HEK293 (cell line): ENCODE measurements at regions not wholly inside any gene's neighbourhood (a gene's known extent, or its start where the extent isn't known, plus 50 kb on each side); places are given as distances from the start of the nearest gene placed in this dataset.

Source experiments
- CTCF ChIA-PET: fragments of 350-600 bp; formaldehyde crosslinking; extraction: SDS; loops from one replicate; lab custom pipeline; 2021; ENCODE audit warnings: antibody characterized with exemption; lab: Yijun Ruan, JAX
- POLR2A ChIA-PET: fragments of 300-600 bp; formaldehyde crosslinking; extraction: SDS; loops from one replicate; lab custom pipeline; 2020; ENCODE audit warnings: antibody characterized with exemption, inconsistent platforms; lab: Yijun Ruan, JAX
- H3K27ac ChIP-seq: fragments of 200-500 bp; sonication (Bioruptor generic); 2 replicates; pipeline ENCODE4 v1.5.1; 2014; ENCODE audit warnings: low read depth, low read length, control low read depth, inconsistent platforms; ENCODE audit errors: extremely low read depth
- H3K36me3 ChIP-seq, 2 experiments: fragments of 200-500 bp in 1 of 2; sonication (Bioruptor generic) in 1 of 2; 1 replicate in 1 of 2; 2 replicates in 1 of 2; pipeline ENCODE4 v1.5.1; 2014 to 2017; ENCODE audit warnings: inconsistent platforms in 2 of 2, low read length in 2 of 2; ENCODE audit not compliant: control insufficient read depth in 2 of 2, insufficient read depth in 1 of 2
- H3K4me1 ChIP-seq: fragments of 200-500 bp; sonication (Bioruptor generic); 2 replicates; pipeline ENCODE4 v1.5.1; 2014; ENCODE audit warnings: mild to moderate bottlenecking, low read length, inconsistent platforms; ENCODE audit not compliant: control insufficient read depth, insufficient read depth
- H3K4me3 ChIP-seq: 2 replicates; pipeline ENCODE4 v1.5.1; 2011; ENCODE audit warnings: low read depth, mild to moderate bottlenecking, control low read depth, low read length, moderate library complexity
- H3K9me3 ChIP-seq: fragments of 200-500 bp; sonication (Bioruptor generic); 2 replicates; pipeline ENCODE4 v1.5.1; 2014; ENCODE audit warnings: low read depth, low read length, inconsistent platforms; ENCODE audit not compliant: control insufficient read depth, insufficient read depth
- BCL11A ChIP-seq: fragments of 450-650 bp; formaldehyde crosslinking; IDR thresholded peaks from 2 replicates; pipeline ENCODE4 v1.5.1; 2016; ENCODE audit warnings: low read depth, missing biosample characterization, missing genetic modification characterization
- HOXD13 ChIP-seq: sonication (generic); formaldehyde crosslinking; IDR thresholded peaks from 2 replicates; pipeline ENCODE4 v1.8.0; 2022; ENCODE audit warnings: missing genetic modification reagents, borderline replicate concordance
- PRDM2 ChIP-seq: fragments of 450-650 bp; formaldehyde crosslinking; IDR thresholded peaks from 2 replicates; pipeline ENCODE4 v1.5.1; 2016; ENCODE audit warnings: missing biosample characterization, missing genetic modification characterization, borderline replicate concordance
- ZFP3 ChIP-seq: fragments of 450-650 bp; formaldehyde crosslinking; IDR thresholded peaks from 2 replicates; pipeline ENCODE4 v1.5.1; 2016; ENCODE audit warnings: low read depth, missing biosample characterization, missing genetic modification characterization
- ZIC2 ChIP-seq: fragments of 450-650 bp; formaldehyde crosslinking; IDR thresholded peaks from 2 replicates; pipeline ENCODE4 v1.5.1; 2016; ENCODE audit warnings: missing biosample characterization, missing genetic modification characterization
- ZNF148 ChIP-seq: fragments of 450-650 bp; formaldehyde crosslinking; IDR thresholded peaks from 2 replicates; pipeline ENCODE4 v1.5.0; 2017; ENCODE audit warnings: missing biosample characterization, missing genetic modification characterization, borderline replicate concordance
- ZNF239 ChIP-seq: fragments of 450-650 bp; formaldehyde crosslinking; IDR thresholded peaks from 2 replicates; pipeline ENCODE4 v1.5.1; 2016; ENCODE audit warnings: missing biosample characterization, missing genetic modification characterization
- ZNF24 ChIP-seq: fragments of 450-650 bp; formaldehyde crosslinking; IDR thresholded peaks from 2 replicates; pipeline ENCODE4 v1.5.1; 2016; ENCODE audit warnings: missing biosample characterization, missing genetic modification characterization
- ZNF549 ChIP-seq: fragments of 450-650 bp; IDR thresholded peaks from 2 replicates; pipeline ENCODE4 v1.5.1; 2018; ENCODE audit warnings: missing biosample characterization, missing genetic modification characterization, mild to moderate bottlenecking, inconsistent platforms, moderate library complexity
- ZNF623 ChIP-seq: fragments of 450-650 bp; formaldehyde crosslinking; IDR thresholded peaks from 2 replicates; pipeline ENCODE4 v1.5.1; 2016; ENCODE audit warnings: missing biosample characterization, missing genetic modification characterization
- ZNF654 ChIP-seq: fragments of 450-650 bp; formaldehyde crosslinking; IDR thresholded peaks from 2 replicates; pipeline ENCODE4 v1.5.1; 2016; ENCODE audit warnings: low read depth, missing biosample characterization, missing genetic modification characterization
- ZSCAN30 ChIP-seq: fragments of 450-650 bp; IDR thresholded peaks from 2 replicates; pipeline ENCODE4 v1.5.1; 2018; ENCODE audit warnings: missing biosample characterization, mild to moderate bottlenecking, missing genetic modification characterization, moderate library complexity
- TF ChIP-seq, protein P1 (sequence below): fragments of 450-650 bp; formaldehyde crosslinking; IDR thresholded peaks from 2 replicates; pipeline ENCODE4 v1.5.1; 2016; ENCODE audit warnings: missing biosample characterization, missing genetic modification characterization

DNA sequence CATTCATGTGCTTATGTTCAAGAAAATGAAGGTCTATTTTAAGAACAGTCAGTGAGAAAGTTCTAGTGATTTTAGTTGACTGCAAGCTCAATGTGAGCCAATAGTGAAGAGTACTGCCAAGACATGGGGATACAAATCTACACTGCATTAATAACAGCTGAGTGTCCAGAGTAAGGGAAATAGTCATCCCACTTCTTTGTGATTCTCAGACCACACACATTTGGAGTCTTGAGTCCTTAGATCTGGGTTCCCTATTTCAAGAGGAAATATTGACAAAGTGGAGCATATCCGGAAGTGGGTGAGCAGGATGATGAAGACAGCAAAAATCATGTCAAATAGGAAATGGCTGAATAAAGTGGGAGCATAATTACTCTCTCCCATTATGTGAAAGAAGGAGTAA lies 171.1 kb downstream of the LARP7 start:
- Histone ChIP-seq H3K36me3 (no peaks in the 10 kb centered on the region), H3K4me3 (no peak overlapping the region), H3K4me1 (no peaks in the 10 kb centered on the region), H3K9me3 (no peaks in the 10 kb centered on the region), H3K27ac (no peak overlapping the region)
- no peak for TF ChIP-seq ZNF654 (tag by site-specific recombination)
- TF ChIP-seq PRDM2 (tag by site-specific recombination): no peak
- TF ChIP-seq ZNF239: no peak
- TF ChIP-seq ZNF623 (tag by site-specific recombination): no peak
- TF ChIP-seq ZSCAN30 (tag by site-specific recombination): no peak
- ChIA-PET CTCF (no interaction called here), POLR2A (no interaction called here)

- no peak for TF ChIP-seq ZNF24 (tag by site-specific recombination)
- TF ChIP-seq HOXD13: no peak
- TF ChIP-seq ZNF148 (tag by site-specific recombination): no peak
- TF ChIP-seq, protein P1, sequence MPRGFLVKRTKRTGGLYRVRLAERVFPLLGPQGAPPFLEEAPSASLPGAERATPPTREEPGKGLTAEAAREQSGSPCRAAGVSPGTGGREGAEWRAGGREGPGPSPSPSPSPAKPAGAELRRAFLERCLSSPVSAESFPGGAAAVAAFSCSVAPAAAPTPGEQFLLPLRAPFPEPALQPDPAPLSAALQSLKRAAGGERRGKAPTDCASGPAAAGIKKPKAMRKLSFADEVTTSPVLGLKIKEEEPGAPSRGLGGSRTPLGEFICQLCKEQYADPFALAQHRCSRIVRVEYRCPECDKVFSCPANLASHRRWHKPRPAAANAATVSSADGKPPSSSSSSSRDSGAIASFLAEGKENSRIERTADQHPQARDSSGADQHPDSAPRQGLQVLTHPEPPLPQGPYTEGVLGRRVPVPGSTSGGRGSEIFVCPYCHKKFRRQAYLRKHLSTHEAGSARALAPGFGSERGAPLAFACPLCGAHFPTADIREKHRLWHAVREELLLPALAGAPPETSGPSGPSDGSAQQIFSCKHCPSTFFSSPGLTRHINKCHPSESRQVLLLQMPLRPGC (tag by site-specific recombination): no peak
- no peak for TF ChIP-seq BCL11A (tag by site-specific recombination)
- no peak for TF ChIP-seq ZNF549 (tag by site-specific recombination)
- no peak for TF ChIP-seq ZIC2
- TF ChIP-seq ZFP3 (tag by site-specific recombination): no peak
- Histone ChIP-seq H3K9me3 (no peaks in the 10 kb centered on the region), H3K4me1 (0 out of 2 replicates have a peak, but pooled peaks cover 1% of the 10 kb centered on the region), H3K36me3 (no peaks in the 10 kb centered on the region), H3K4me3 (no peak overlapping the region), H3K27ac (no peak overlapping the region)
- ChIA-PET POLR2A (no interaction called here), CTCF (no interaction called here)
These were observed 176.8 kb downstream of the LARP7 start for GRCh38 chr4:112813790-112814189.
